Smooth muscle cell (in vitro differentiated cells): ENCODE measurements at regions not wholly inside any gene's neighbourhood (a gene's known extent, or its start where the extent isn't known, plus 50 kb on each side); places are given as distances from the start of the nearest gene placed in this dataset.

ENCODE experiments used
- DNase-seq: peaks from one replicate; lab custom pipeline; 2025; ENCODE audit not compliant: unreplicated experiment; lab: John Stamatoyannopoulos, UW
- H2AFZ ChIP-seq: fragments of 200-600 bp; sonication (generic); 2 replicates; pipeline ENCODE4 v1.6.0; 2016; ENCODE audit warnings: antibody characterized with exemption, low read depth, mild to moderate bottlenecking
- H3F3A ChIP-seq: fragments of 200-600 bp; sonication (generic); 2 replicates; pipeline ENCODE4 v1.6.0; 2017; ENCODE audit warnings: antibody characterized with exemption, low read depth
- H3K27ac ChIP-seq: fragments of 200-600 bp; sonication (generic); 2 replicates; pipeline ENCODE4 v1.5.1; 2016; ENCODE audit warnings: low read depth, mild to moderate bottlenecking
- H3K27me3 ChIP-seq: fragments of 200-600 bp; sonication (generic); 2 replicates; pipeline ENCODE4 v1.6.1; 2016; ENCODE audit warnings: low read depth, mild to moderate bottlenecking
- H3K36me3 ChIP-seq: fragments of 200-600 bp; sonication (generic); 2 replicates; pipeline ENCODE4 v1.5.1; 2016; ENCODE audit warnings: low read depth
- H3K4me1 ChIP-seq: fragments of 200-600 bp; sonication (generic); 2 replicates; pipeline ENCODE4 v1.5.1; 2016; ENCODE audit warnings: low read depth
- H3K4me2 ChIP-seq: fragments of 200-600 bp; sonication (generic); 2 replicates; pipeline ENCODE4 v1.6.0; 2016; ENCODE audit warnings: mild to moderate bottlenecking
- H3K4me3 ChIP-seq: fragments of 200-600 bp; sonication (generic); 2 replicates; pipeline ENCODE4 v1.5.1; 2016; ENCODE audit warnings: mild to moderate bottlenecking
- H3K79me2 ChIP-seq: fragments of 200-600 bp; sonication (generic); 2 replicates; pipeline ENCODE4 v1.6.0; 2016; ENCODE audit warnings: low read depth, mild to moderate bottlenecking
- H3K9ac ChIP-seq: fragments of 200-600 bp; sonication (generic); 2 replicates; pipeline ENCODE4 v1.6.0; 2016; ENCODE audit warnings: low read depth
- H3K9me3 ChIP-seq: fragments of 200-600 bp; sonication (generic); replicated peaks from 2 replicates; pipeline ENCODE4 v1.5.1; 2016; ENCODE audit warnings: low read depth
- H4K20me1 ChIP-seq: fragments of 200-600 bp; sonication (generic); 2 replicates; pipeline ENCODE4 v1.6.0; 2016; ENCODE audit warnings: low read depth
- WGBS: methylation state at CpG from one replicate; pipeline ENCODE4 v1.1.7; 2016; ENCODE audit warnings: low lambda C conversion rate; 5-methylcytosine and 5-hydroxymethylcytosine counted together
- TF ChIP-seq, protein P1 (sequence below): fragments of 200-600 bp; sonication (generic); IDR thresholded peaks from 2 replicates; pipeline ENCODE4 v1.5.1; 2017; ENCODE audit warnings: borderline replicate concordance, mild to moderate bottlenecking, antibody characterized with exemption; ENCODE audit not compliant: insufficient read depth, poor library complexity, severe bottlenecking

- Histone ChIP-seq H3F3A (no peaks in the 10 kb centered on the region), H4K20me1 (no peaks in the 10 kb centered on the region), H3K79me2 (no peaks in the 10 kb centered on the region), H3K27ac (no peak overlapping the region), H3K4me2 (no peak overlapping the region), H3K27me3 (no peaks in the 10 kb centered on the region), H3K9ac (no peak overlapping the region), H3K9me3 (no peaks in the 10 kb centered on the region), H3K4me3 (no peak overlapping the region), H3K4me1 (peaks cover 4% of the 10 kb centered on the region), H2AFZ (no peak overlapping the region), H3K36me3 (no peaks in the 10 kb centered on the region)
- 86% methylated on average over 8 of the region's 8 CpGs for WGBS
- TF ChIP-seq, protein P1, sequence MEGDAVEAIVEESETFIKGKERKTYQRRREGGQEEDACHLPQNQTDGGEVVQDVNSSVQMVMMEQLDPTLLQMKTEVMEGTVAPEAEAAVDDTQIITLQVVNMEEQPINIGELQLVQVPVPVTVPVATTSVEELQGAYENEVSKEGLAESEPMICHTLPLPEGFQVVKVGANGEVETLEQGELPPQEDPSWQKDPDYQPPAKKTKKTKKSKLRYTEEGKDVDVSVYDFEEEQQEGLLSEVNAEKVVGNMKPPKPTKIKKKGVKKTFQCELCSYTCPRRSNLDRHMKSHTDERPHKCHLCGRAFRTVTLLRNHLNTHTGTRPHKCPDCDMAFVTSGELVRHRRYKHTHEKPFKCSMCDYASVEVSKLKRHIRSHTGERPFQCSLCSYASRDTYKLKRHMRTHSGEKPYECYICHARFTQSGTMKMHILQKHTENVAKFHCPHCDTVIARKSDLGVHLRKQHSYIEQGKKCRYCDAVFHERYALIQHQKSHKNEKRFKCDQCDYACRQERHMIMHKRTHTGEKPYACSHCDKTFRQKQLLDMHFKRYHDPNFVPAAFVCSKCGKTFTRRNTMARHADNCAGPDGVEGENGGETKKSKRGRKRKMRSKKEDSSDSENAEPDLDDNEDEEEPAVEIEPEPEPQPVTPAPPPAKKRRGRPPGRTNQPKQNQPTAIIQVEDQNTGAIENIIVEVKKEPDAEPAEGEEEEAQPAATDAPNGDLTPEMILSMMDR, result no peak
- DNase-seq, result no peak
Observed at GRCh38 chr5:135120951-135121350, 86.9 kb upstream of the PITX1 start.

DNA sequence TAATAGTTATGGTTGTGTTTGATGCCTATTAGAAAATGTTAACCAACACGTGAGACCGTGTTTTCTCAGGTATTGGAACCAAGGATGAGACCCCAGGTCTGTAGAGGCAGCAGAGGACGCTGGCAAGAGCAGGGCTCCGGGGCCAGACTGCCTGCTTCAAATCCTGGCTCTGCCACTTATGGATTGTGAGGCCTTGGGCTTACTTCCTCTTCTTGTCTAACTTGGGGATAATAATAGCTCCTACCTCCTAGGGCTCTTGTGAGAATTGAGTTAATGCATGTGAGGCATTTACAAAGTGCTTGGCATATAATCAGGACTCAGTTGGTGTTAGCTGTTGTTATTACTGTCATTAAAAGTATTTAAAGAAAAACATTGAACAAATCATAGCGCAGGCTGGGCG, 85.5 kb upstream of the PITX1 start:
- Histone ChIP-seq H3K79me2 (no peaks in the 10 kb centered on the region), H3K27ac (no peak overlapping the region), H3F3A (no peaks in the 10 kb centered on the region), H2AFZ (no peak overlapping the region), H3K4me1 (peaks cover 4% of the 10 kb centered on the region), H3K36me3 (no peaks in the 10 kb centered on the region), H3K9me3 (no peaks in the 10 kb centered on the region), H3K4me3 (no peak overlapping the region), H4K20me1 (no peaks in the 10 kb centered on the region), H3K27me3 (no peaks in the 10 kb centered on the region), H3K4me2 (no peak overlapping the region), H3K9ac (no peak overlapping the region)
- TF ChIP-seq, protein P1, result no peak
- 92% methylated on average over 6 of the region's 6 CpGs for WGBS
- no peak for DNase-seq

DNA sequence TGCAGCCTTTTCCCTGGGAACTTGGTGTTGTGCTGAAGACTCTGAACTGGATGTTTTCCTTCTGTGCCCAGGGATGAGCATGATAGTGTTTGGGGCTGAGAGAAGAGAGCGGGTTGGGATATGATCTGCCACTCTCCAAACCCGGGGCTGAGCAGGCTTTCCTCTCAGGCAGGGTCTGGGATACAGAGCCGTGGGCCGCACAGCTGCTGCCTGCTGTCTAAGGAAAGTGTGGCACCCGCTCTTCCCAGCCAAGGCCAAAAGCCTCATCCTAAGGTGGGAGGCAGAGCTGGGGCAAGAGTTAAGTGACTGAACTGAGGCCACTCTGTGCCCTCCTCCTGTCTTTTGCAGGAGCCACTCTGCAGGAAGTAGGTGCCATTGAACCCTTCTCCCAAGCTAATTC, 83.6 kb upstream of the PITX1 start:
- no peaks in the 10 kb centered on the region for H3K9me3 ChIP-seq
- no peaks in the 10 kb centered on the region for H3K27me3 ChIP-seq
- H4K20me1 ChIP-seq, result no peaks in the 10 kb centered on the region
- TF ChIP-seq, protein P1, result no peak
- no peak overlapping the region for H2AFZ ChIP-seq
- peaks cover under 1% of the 10 kb centered on the region for H3K4me1 ChIP-seq
- no peak overlapping the region for H3K27ac ChIP-seq
- H3K36me3 ChIP-seq, result no peaks in the 10 kb centered on the region
- H3K4me3 ChIP-seq, result no peak overlapping the region
- WGBS, result 78% methylated on average over 5 of the region's 5 CpGs
- DNase-seq, result no peak
- H3F3A ChIP-seq, result no peaks in the 10 kb centered on the region
- no peaks in the 10 kb centered on the region for H3K79me2 ChIP-seq
- no peak overlapping the region for H3K4me2 ChIP-seq
- H3K9ac ChIP-seq, result no peak overlapping the region

- H3K27me3 ChIP-seq, result no peaks in the 10 kb centered on the region
- no peak overlapping the region for H3K4me3 ChIP-seq
- H3F3A ChIP-seq, result no peaks in the 10 kb centered on the region
- no peaks in the 10 kb centered on the region for H3K9me3 ChIP-seq
- DNase-seq, result no peak
- H3K4me1 ChIP-seq, result peaks cover 7% of the 10 kb centered on the region
- no peaks in the 10 kb centered on the region for H3K36me3 ChIP-seq
- H3K9ac ChIP-seq, result no peak overlapping the region
- 46% methylated on average over 6 of the region's 6 CpGs for WGBS
- H3K4me2 ChIP-seq, result peak overlapping the region; percentile 37
- H3K79me2 ChIP-seq, result no peaks in the 10 kb centered on the region
- no peak overlapping the region for H2AFZ ChIP-seq
- no peaks in the 10 kb centered on the region for H4K20me1 ChIP-seq
- TF ChIP-seq, protein P1, result no peak
- H3K27ac ChIP-seq, result no peak overlapping the region
Observed at GRCh38 chr5:135116160-135116561, 82.1 kb upstream of the PITX1 start.
